A673 (cell line): ENCODE measurements at regions not wholly inside any gene's neighbourhood (a gene's known extent, or its start where the extent isn't known, plus 50 kb on each side); places are given as distances from the start of the nearest gene placed in this dataset.

Source experiments
- BruUV-seq: library from RNA; stranded (reverse); fragments of 400-500 nt; replicated peaks from 2 replicates; lab custom pipeline; 2021; lab: Mats Ljungman, UMichigan
- CTCF ChIA-PET: fragments of 300-600 bp; sonication (Branson Sonifier 250); formaldehyde crosslinking; loops from one replicate; lab custom pipeline; 2022; ENCODE audit warnings: antibody characterized with exemption; lab: Charles Lee
- POLR2A ChIA-PET: fragments of 300-600 bp; sonication (Branson Sonifier 250); formaldehyde crosslinking; loops from one replicate; lab custom pipeline; 2022; ENCODE audit warnings: antibody characterized with exemption; ENCODE audit not compliant: low non-redundant PET; lab: Charles Lee
- DNase-seq: peaks from one replicate; pipeline ENCODE4 v3.0.0-alpha.2; 2015; ENCODE audit warnings: low spot score
- H3K27ac ChIP-seq: fragments of 200-600 bp; sonication (generic); 2 replicates; pipeline ENCODE4 v1.5.1; 2016; ENCODE audit warnings: mixed run types, low read depth, mild to moderate bottlenecking, mixed read lengths, antibody characterized with exemption, low read length; ENCODE audit not compliant: poor library complexity, severe bottlenecking
- H3K27me3 ChIP-seq: fragments of 200-600 bp; sonication (generic); replicated peaks from 2 replicates; pipeline ENCODE4 v1.6.1; 2017; ENCODE audit warnings: mixed run types, low read depth, mild to moderate bottlenecking, mixed read lengths, antibody characterized with exemption, low read length; ENCODE audit not compliant: insufficient read depth, poor library complexity
- H3K36me3 ChIP-seq: fragments of 200-600 bp; sonication (generic); 2 replicates; pipeline ENCODE4 v1.6.1; 2016; ENCODE audit warnings: mixed run types, mild to moderate bottlenecking, mixed read lengths, antibody characterized with exemption, low read length; ENCODE audit not compliant: insufficient read depth, poor library complexity, severe bottlenecking
- H3K4me1 ChIP-seq: fragments of 200-600 bp; sonication (generic); 2 replicates; pipeline ENCODE4 v1.6.1; 2017; ENCODE audit warnings: mixed run types, mild to moderate bottlenecking, mixed read lengths, antibody characterized with exemption, low read length; ENCODE audit not compliant: insufficient read depth, poor library complexity, severe bottlenecking
- H3K4me3 ChIP-seq: fragments of 200-600 bp; sonication (generic); 2 replicates; pipeline ENCODE4 v1.5.1; 2016; ENCODE audit warnings: low read depth, mixed run types, mild to moderate bottlenecking, mixed read lengths, low read length; ENCODE audit not compliant: poor library complexity, severe bottlenecking
- H3K9me3 ChIP-seq: fragments of 200-600 bp; sonication (generic); 2 replicates; pipeline ENCODE4 v1.6.1; 2016; ENCODE audit warnings: mixed run types, low read depth, mild to moderate bottlenecking, mixed read lengths, antibody characterized with exemption, low read length; ENCODE audit not compliant: poor library complexity, severe bottlenecking
- EZH2 ChIP-seq: fragments of 200-600 bp; sonication (generic); IDR thresholded peaks from 2 replicates; pipeline ENCODE4 v1.6.1; 2017; ENCODE audit warnings: borderline replicate concordance, low read depth, mild to moderate bottlenecking, mixed read lengths, antibody characterized with exemption, low read length; ENCODE audit not compliant: poor library complexity, severe bottlenecking
- intact Hi-C: fragments of 100-400 bp; cut with micrococcal nuclease; formaldehyde crosslinking; loops from one replicate; pipeline ENCODE4 v1.10.0; 2022; ENCODE audit not compliant: unreplicated experiment
- TF ChIP-seq, protein P1 (sequence below): fragments of 300-800, 200-600 bp; sonication (generic); conservative IDR thresholded peaks from 2 replicates; pipeline ENCODE4 v1.5.1; 2017; ENCODE audit warnings: low read depth, mild to moderate bottlenecking, antibody characterized with exemption, low read length, moderate library complexity, mixed read lengths

DNA sequence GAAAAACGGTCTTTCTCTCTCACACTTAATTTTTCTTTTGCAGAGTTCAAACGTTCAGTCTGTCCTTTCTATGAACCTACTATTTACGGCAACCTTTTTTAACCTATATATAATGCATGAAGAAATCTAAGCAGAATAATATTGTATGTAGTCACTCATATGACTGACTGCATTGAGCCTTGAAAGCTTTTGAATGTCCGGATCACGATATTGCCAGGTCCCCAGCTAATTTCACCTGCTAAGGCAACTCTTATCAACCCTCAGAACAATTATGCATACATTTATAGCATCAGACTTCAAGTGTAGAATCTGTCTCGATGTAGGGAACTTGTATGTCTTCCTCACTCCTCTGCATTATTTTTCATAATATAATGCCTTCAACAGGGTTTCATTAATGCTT, 1083.8 kb upstream of the KLHL29 start:
- no peaks in the 10 kb centered on the region for H3K4me1 ChIP-seq
- no TSS peak for BruUV-seq
- TF ChIP-seq, protein P1, sequence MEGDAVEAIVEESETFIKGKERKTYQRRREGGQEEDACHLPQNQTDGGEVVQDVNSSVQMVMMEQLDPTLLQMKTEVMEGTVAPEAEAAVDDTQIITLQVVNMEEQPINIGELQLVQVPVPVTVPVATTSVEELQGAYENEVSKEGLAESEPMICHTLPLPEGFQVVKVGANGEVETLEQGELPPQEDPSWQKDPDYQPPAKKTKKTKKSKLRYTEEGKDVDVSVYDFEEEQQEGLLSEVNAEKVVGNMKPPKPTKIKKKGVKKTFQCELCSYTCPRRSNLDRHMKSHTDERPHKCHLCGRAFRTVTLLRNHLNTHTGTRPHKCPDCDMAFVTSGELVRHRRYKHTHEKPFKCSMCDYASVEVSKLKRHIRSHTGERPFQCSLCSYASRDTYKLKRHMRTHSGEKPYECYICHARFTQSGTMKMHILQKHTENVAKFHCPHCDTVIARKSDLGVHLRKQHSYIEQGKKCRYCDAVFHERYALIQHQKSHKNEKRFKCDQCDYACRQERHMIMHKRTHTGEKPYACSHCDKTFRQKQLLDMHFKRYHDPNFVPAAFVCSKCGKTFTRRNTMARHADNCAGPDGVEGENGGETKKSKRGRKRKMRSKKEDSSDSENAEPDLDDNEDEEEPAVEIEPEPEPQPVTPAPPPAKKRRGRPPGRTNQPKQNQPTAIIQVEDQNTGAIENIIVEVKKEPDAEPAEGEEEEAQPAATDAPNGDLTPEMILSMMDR: no peak
- no peak for TF ChIP-seq EZH2
- no peak for DNase-seq
- H3K36me3 ChIP-seq: no peaks in the 10 kb centered on the region
- POLR2A ChIA-PET: no interaction called here
- CTCF ChIA-PET: no interaction called here
- no peak overlapping the region for H3K27ac ChIP-seq
- no peak overlapping the region for H3K4me3 ChIP-seq
- no peaks in the 10 kb centered on the region for H3K9me3 ChIP-seq
- H3K27me3 ChIP-seq: peaks cover 7% of the 10 kb centered on the region
- intact Hi-C loops: no loop called here

DNA sequence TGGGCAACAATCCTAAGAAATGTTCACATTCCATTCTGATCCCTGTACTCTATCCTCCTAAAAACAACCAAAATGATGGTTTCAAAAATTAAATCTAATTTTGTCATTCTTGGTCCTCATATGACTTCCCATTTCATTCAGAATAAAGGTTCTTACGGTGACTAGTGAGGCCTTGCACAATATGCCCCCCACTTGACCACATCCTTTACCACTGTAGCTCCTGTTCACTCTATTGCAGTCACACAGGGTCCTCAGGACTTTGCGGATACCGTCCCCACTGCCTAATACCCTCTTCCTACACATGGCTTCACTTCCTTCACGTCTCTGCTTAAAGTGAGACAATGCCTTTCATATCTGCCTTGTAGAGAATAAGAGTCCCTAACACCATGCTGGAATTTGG, 1058.7 kb upstream of the KLHL29 start:
- no peak for TF ChIP-seq EZH2
- TF ChIP-seq, protein P1: no peak
- no TSS peak for BruUV-seq
- no peak for DNase-seq
- no peak overlapping the region for H3K4me3 ChIP-seq
- H3K27ac ChIP-seq: no peak overlapping the region
- H3K4me1 ChIP-seq: no peaks in the 10 kb centered on the region
- CTCF ChIA-PET: no interaction called here
- no peaks in the 10 kb centered on the region for H3K9me3 ChIP-seq
- H3K36me3 ChIP-seq: no peaks in the 10 kb centered on the region
- intact Hi-C loops: no loop called here
- H3K27me3 ChIP-seq: no peaks in the 10 kb centered on the region
- POLR2A ChIA-PET: no interaction called here

GRCh38 chr2:22329211-22330154, 1055.5 kb upstream of the KLHL29 start:
- intact Hi-C loops: no loop called here
- BruUV-seq: no TSS peak
- CTCF ChIA-PET: no interaction called here
- no peak for DNase-seq
- H3K4me1 ChIP-seq: no peaks in the 10 kb centered on the region
- H3K27me3 ChIP-seq: no peaks in the 10 kb centered on the region
- no peaks in the 10 kb centered on the region for H3K9me3 ChIP-seq
- no peaks in the 10 kb centered on the region for H3K36me3 ChIP-seq
- POLR2A ChIA-PET: no interaction called here
- no peak overlapping the region for H3K4me3 ChIP-seq
- TF ChIP-seq, protein P1: no peak
- TF ChIP-seq EZH2: no peak
- H3K27ac ChIP-seq: no peak overlapping the region
